Kidney epithelial cell (primary cell): ENCODE measurements at regions not wholly inside any gene's neighbourhood (a gene's known extent, or its start where the extent isn't known, plus 50 kb on each side); places are given as distances from the start of the nearest gene placed in this dataset.

Experiments used
- DNase-seq: peaks from one replicate; pipeline ENCODE4 v3.0.0-alpha.2; 2010; ENCODE audit warnings: low read depth
- H3K27me3 ChIP-seq: 2 replicates; pipeline ENCODE4 v1.6.0; 2011; ENCODE audit warnings: low read length; ENCODE audit not compliant: control insufficient read depth, insufficient read depth
- H3K36me3 ChIP-seq: 2 replicates; pipeline ENCODE4 v1.5.1; 2011; ENCODE audit warnings: low read length; ENCODE audit not compliant: control insufficient read depth, insufficient read depth
- H3K4me3 ChIP-seq: 2 replicates; pipeline ENCODE4 v1.5.1; 2011; ENCODE audit warnings: low read depth, mild to moderate bottlenecking, control low read depth, low read length
- TF ChIP-seq, protein P1 (sequence below): IDR thresholded peaks from 2 replicates; pipeline ENCODE4 v1.5.1; 2011; ENCODE audit warnings: mild to moderate bottlenecking, moderate library complexity, low read length, control low read depth, inconsistent platforms; ENCODE audit not compliant: insufficient read depth, poor library complexity, severe bottlenecking

DNA sequence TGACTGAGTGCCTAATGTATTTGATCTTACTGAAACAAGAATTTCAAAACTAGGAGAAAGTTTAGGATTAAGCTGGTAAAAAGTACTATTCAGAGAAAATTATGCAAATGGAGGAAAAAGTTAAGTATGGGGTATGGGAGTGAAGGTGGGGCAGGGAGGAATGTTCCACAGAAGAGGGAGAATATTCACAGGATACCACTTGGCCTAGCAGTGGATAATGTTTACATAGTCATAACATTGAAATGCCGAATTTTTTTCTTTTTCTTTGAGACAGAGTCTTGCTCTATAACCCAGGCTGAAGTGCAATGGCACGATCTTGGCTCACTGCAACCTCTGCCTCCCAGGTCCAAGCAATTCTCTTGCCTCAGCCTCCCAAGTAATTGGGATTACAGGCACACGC, 61.2 kb upstream of the LMNB1 start:
- DNase-seq, result no peak
- Histone ChIP-seq H3K27me3 (no peaks in the 10 kb centered on the region), H3K36me3 (no peaks in the 10 kb centered on the region), H3K4me3 (no peak overlapping the region)
- TF ChIP-seq, protein P1, sequence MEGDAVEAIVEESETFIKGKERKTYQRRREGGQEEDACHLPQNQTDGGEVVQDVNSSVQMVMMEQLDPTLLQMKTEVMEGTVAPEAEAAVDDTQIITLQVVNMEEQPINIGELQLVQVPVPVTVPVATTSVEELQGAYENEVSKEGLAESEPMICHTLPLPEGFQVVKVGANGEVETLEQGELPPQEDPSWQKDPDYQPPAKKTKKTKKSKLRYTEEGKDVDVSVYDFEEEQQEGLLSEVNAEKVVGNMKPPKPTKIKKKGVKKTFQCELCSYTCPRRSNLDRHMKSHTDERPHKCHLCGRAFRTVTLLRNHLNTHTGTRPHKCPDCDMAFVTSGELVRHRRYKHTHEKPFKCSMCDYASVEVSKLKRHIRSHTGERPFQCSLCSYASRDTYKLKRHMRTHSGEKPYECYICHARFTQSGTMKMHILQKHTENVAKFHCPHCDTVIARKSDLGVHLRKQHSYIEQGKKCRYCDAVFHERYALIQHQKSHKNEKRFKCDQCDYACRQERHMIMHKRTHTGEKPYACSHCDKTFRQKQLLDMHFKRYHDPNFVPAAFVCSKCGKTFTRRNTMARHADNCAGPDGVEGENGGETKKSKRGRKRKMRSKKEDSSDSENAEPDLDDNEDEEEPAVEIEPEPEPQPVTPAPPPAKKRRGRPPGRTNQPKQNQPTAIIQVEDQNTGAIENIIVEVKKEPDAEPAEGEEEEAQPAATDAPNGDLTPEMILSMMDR, result no peak

- Histone ChIP-seq H3K27me3 (no peaks in the 10 kb centered on the region), H3K4me3 (no peak overlapping the region), H3K36me3 (no peaks in the 10 kb centered on the region)
- no peak for DNase-seq
- TF ChIP-seq, protein P1, result no peak
Observed at GRCh38 chr5:126716861-126717260, 60.1 kb upstream of the LMNB1 start.

DNA sequence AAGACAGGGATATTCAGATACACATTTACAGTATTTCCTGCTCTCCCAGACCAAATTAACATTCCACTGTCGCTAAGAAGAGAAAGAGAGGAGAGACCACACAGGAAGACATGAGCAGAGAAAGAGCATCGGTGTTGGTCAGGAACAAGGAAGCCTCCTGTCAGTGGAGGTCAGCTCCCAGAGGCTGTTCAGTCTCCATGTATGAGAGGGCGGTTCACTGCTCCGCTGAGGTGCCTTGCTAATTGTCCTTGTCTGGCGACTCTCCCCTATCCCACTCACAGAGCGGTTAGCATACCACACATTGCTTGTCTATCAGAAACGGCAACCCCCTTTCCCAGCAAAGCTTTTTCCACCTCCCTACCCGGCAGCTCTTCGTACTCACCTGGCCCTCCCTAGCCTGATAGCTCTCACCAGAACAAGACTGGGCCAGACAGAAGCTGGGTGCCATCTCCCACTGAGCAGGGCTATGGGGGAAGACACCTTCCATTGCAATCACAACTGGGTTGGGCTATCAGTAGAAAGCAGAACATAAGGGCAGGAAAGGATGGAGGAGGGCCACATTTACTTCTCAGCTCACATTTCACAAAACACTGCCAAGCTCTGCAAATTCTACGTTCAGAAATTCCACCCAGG, 58.6 kb upstream of the LMNB1 start:
- H3K4me3 ChIP-seq, result no peak overlapping the region
- H3K27me3 ChIP-seq, result no peaks in the 10 kb centered on the region
- peak; percentile 18 for DNase-seq
- TF ChIP-seq, protein P1, result no peak
- H3K36me3 ChIP-seq, result no peaks in the 10 kb centered on the region

- TF ChIP-seq, protein P1, result no peak
- H3K27me3 ChIP-seq, result no peaks in the 10 kb centered on the region
- no peaks in the 10 kb centered on the region for H3K36me3 ChIP-seq
- no peak overlapping the region for H3K4me3 ChIP-seq
- no peak for DNase-seq
Observed at GRCh38 chr5:126720369-126720768, 56.6 kb upstream of the LMNB1 start.

DNA sequence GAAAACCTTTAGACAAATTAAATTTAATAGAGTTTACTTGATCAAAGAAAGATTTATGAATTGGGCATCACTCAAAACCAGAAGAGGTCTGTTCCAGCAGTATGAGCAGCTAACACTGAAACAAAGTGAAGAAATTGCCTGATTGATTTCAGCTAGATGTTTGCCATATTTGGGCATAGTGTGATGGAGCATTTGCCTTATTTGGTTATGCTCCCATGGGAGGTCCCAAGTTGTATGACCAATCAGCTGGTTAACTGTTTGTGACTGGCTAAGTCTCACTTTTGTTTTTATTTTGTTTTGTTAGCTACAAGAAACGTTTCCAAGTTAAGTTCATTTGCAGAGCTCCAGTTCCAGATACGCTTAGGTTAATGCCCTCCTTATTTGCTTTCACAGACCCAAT, 53.3 kb upstream of the LMNB1 start:
- H3K36me3 ChIP-seq, result no peaks in the 10 kb centered on the region
- TF ChIP-seq, protein P1, result no peak
- DNase-seq, result no peak
- no peaks in the 10 kb centered on the region for H3K27me3 ChIP-seq
- H3K4me3 ChIP-seq, result no peak overlapping the region
